RWPE2 (cell line): ENCODE measurements at regions not wholly inside any gene's neighbourhood (a gene's known extent, or its start where the extent isn't known, plus 50 kb on each side); places are given as distances from the start of the nearest gene placed in this dataset.

Experiments used
- ATAC-seq: fragments of 200-7000 bp; cut with Tn5 transposase; 3 replicates; pipeline ENCODE4 v1.9.1; 2021; ENCODE audit warnings: low read depth
- DNase-seq: peaks from one replicate; pipeline ENCODE4 v3.0.0-alpha.2; 2020; ENCODE audit warnings: low spot score
- H3K27ac ChIP-seq: fragments of 450-650 bp; 2 replicates; pipeline ENCODE4 v1.5.1; 2017; ENCODE audit warnings: mild to moderate bottlenecking; ENCODE audit not compliant: poor library complexity, severe bottlenecking
- H3K27me3 ChIP-seq: fragments of 250-450 bp; sonication (Bioruptor Pico); 2 replicates; pipeline ENCODE4 v1.5.1; 2021; ENCODE audit warnings: mild to moderate bottlenecking, moderate library complexity; ENCODE audit not compliant: insufficient read depth, poor library complexity, severe bottlenecking
- H3K36me3 ChIP-seq: fragments of 250-450 bp; sonication (Bioruptor Pico); 2 replicates; pipeline ENCODE4 v1.5.1; 2020; ENCODE audit warnings: low read depth, mild to moderate bottlenecking, moderate library complexity
- H3K4me1 ChIP-seq: fragments of 250-450 bp; sonication (Bioruptor Pico); 2 replicates; pipeline ENCODE4 v1.5.1; 2021; ENCODE audit warnings: mild to moderate bottlenecking, moderate library complexity; ENCODE audit not compliant: insufficient read depth, poor library complexity, severe bottlenecking
- H3K4me3 ChIP-seq: fragments of 250-450 bp; sonication (Bioruptor Pico); 2 replicates; pipeline ENCODE4 v1.5.1; 2021; ENCODE audit warnings: mild to moderate bottlenecking, moderate library complexity; ENCODE audit not compliant: severe bottlenecking
- H3K9me3 ChIP-seq: fragments of 250-450 bp; sonication (Bioruptor Pico); 2 replicates; pipeline ENCODE4 v1.5.1; 2021; ENCODE audit warnings: mild to moderate bottlenecking, moderate library complexity; ENCODE audit not compliant: severe bottlenecking
- TF ChIP-seq, protein P1 (sequence below): fragments of 450-650 bp; IDR thresholded peaks from one replicate; pipeline ENCODE4 v1.5.1; 2017; ENCODE audit warnings: mild to moderate bottlenecking, moderate library complexity; ENCODE audit not compliant: poor library complexity, severe bottlenecking

GRCh38 chr12:13597837-13598236, 383.6 kb downstream of the GRIN2B start:
- Histone ChIP-seq H3K27ac (no peak overlapping the region), H3K4me3 (no peak overlapping the region)

GRCh38 chr12:13597166-13597565, 384.2 kb downstream of the GRIN2B start:
- Histone ChIP-seq H3K4me1 (no peaks in the 10 kb centered on the region), H3K36me3 (no peaks in the 10 kb centered on the region), H3K9me3 (no peaks in the 10 kb centered on the region), H3K4me3 (no peak overlapping the region), H3K27ac (no peak overlapping the region), H3K27me3 (no peaks in the 10 kb centered on the region)
- TF ChIP-seq, protein P1, sequence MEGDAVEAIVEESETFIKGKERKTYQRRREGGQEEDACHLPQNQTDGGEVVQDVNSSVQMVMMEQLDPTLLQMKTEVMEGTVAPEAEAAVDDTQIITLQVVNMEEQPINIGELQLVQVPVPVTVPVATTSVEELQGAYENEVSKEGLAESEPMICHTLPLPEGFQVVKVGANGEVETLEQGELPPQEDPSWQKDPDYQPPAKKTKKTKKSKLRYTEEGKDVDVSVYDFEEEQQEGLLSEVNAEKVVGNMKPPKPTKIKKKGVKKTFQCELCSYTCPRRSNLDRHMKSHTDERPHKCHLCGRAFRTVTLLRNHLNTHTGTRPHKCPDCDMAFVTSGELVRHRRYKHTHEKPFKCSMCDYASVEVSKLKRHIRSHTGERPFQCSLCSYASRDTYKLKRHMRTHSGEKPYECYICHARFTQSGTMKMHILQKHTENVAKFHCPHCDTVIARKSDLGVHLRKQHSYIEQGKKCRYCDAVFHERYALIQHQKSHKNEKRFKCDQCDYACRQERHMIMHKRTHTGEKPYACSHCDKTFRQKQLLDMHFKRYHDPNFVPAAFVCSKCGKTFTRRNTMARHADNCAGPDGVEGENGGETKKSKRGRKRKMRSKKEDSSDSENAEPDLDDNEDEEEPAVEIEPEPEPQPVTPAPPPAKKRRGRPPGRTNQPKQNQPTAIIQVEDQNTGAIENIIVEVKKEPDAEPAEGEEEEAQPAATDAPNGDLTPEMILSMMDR: no peak
- DNase-seq: no peak
- no peak for ATAC-seq

More at GRCh38 chr12:13597837-13598236, 383.6 kb downstream of the GRIN2B start:
- Histone ChIP-seq H3K4me1 (no peaks in the 10 kb centered on the region), H3K9me3 (no peaks in the 10 kb centered on the region), H3K27me3 (no peaks in the 10 kb centered on the region), H3K36me3 (no peaks in the 10 kb centered on the region)
- ATAC-seq (no peak), DNase-seq (no peak)
- TF ChIP-seq, protein P1: no peak

GRCh38 chr12:13596714-13597113, 384.7 kb downstream of the GRIN2B start:
- no peak for DNase-seq
- no peaks in the 10 kb centered on the region for H3K36me3 ChIP-seq
- no peaks in the 10 kb centered on the region for H3K9me3 ChIP-seq

GRCh38 chr12:13595536-13596443, 385.6 kb downstream of the GRIN2B start:
- ATAC-seq (no peak), DNase-seq (no peak)
- TF ChIP-seq, protein P1: no peak
- H3K9me3 ChIP-seq: no peaks in the 10 kb centered on the region
- no peak overlapping the region for H3K4me3 ChIP-seq
- no peaks in the 10 kb centered on the region for H3K4me1 ChIP-seq
- H3K27ac ChIP-seq: no peak overlapping the region
- H3K36me3 ChIP-seq: no peaks in the 10 kb centered on the region
- no peaks in the 10 kb centered on the region for H3K27me3 ChIP-seq

More at GRCh38 chr12:13596714-13597113, 384.7 kb downstream of the GRIN2B start:
- Histone ChIP-seq H3K27ac (no peak overlapping the region), H3K27me3 (no peaks in the 10 kb centered on the region), H3K4me3 (no peak overlapping the region), H3K4me1 (no peaks in the 10 kb centered on the region)
- TF ChIP-seq, protein P1: no peak
- ATAC-seq: no peak
